WTC11 (cell line): ENCODE measurements at regions not wholly inside any gene's neighbourhood (a gene's known extent, or its start where the extent isn't known, plus 50 kb on each side); places are given as distances from the start of the nearest gene placed in this dataset.

Experiments
- ATAC-seq: fragments of 200-7000 bp; cut with Tn5 transposase; 2 replicates; pipeline ENCODE4 v1.10.0; 2021; ENCODE audit warnings: mild to moderate bottlenecking, moderate library complexity
- CTCF ChIA-PET: fragments of 300-600 bp; sonication (Branson Sonifier 250); formaldehyde crosslinking; loops from one replicate; lab custom pipeline; 2021; ENCODE audit warnings: antibody characterized with exemption; lab: Charles Lee
- POLR2A ChIA-PET: fragments of 350-600 bp; sonication (Branson Sonifier 250); formaldehyde crosslinking; loops from one replicate; lab custom pipeline; 2021; ENCODE audit warnings: antibody characterized with exemption; lab: Charles Lee
- DNase-seq: peaks from one replicate; pipeline ENCODE4 v3.0.0; 2021; ENCODE audit warnings: low spot score
- H3K27ac Mint-ChIP-seq: 2 replicates; pipeline ENCODE4 v1.8.0; 2021; ENCODE audit warnings: mixed read lengths
- H3K27me3 Mint-ChIP-seq: 2 replicates; pipeline ENCODE4 v1.8.0; 2021; ENCODE audit warnings: low read depth, mild to moderate bottlenecking, moderate library complexity, mixed read lengths
- H3K36me3 Mint-ChIP-seq: 2 replicates; pipeline ENCODE4 v1.8.0; 2021; ENCODE audit warnings: mixed read lengths
- H3K4me1 Mint-ChIP-seq: 2 replicates; pipeline ENCODE4 v1.8.0; 2022; ENCODE audit warnings: mixed read lengths
- H3K4me3 Mint-ChIP-seq: 2 replicates; pipeline ENCODE4 v1.8.0; 2021; ENCODE audit warnings: mild to moderate bottlenecking, moderate library complexity, mixed read lengths
- H3K9me3 Mint-ChIP-seq: 2 replicates; pipeline ENCODE4 v1.8.0; 2021; ENCODE audit warnings: mixed read lengths
- ELF4 ChIP-seq: sonication (generic); formaldehyde crosslinking; IDR thresholded peaks from 2 replicates; pipeline ENCODE4 v1.8.1; 2022; ENCODE audit warnings: low read depth, mild to moderate bottlenecking, moderate library complexity, missing genetic modification reagents
- GRHL2 ChIP-seq: fragments of 250-450 bp; sonication (Bioruptor Pico); IDR thresholded peaks from 2 replicates; pipeline ENCODE4 v1.8.0; 2022; ENCODE audit warnings: mild to moderate bottlenecking, moderate library complexity; ENCODE audit not compliant: insufficient replicate concordance, severe bottlenecking
- NFATC4 ChIP-seq: fragments of 250-450 bp; sonication (Bioruptor Pico); IDR thresholded peaks from 2 replicates; pipeline ENCODE4 v1.9.0; 2021; ENCODE audit warnings: mild to moderate bottlenecking
- NR2C2 ChIP-seq: sonication (generic); formaldehyde crosslinking; IDR thresholded peaks from 2 replicates; pipeline ENCODE4 v1.8.0; 2022; ENCODE audit warnings: mild to moderate bottlenecking, missing genetic modification reagents
- PRRX2 ChIP-seq: fragments of 250-450 bp; sonication (Bioruptor Pico); IDR thresholded peaks from 2 replicates; pipeline ENCODE4 v1.8.0; 2021; ENCODE audit warnings: mild to moderate bottlenecking
- SMAD4 ChIP-seq: sonication (generic); formaldehyde crosslinking; IDR thresholded peaks from 2 replicates; pipeline ENCODE4 v1.8.0; 2022; ENCODE audit warnings: mild to moderate bottlenecking, missing genetic modification reagents
- SP1 ChIP-seq: sonication (generic); formaldehyde crosslinking; conservative IDR thresholded peaks from 2 replicates; pipeline ENCODE4 v1.8.1; 2022; ENCODE audit warnings: missing genetic modification reagents
- ZNF232 ChIP-seq: sonication (generic); formaldehyde crosslinking; IDR thresholded peaks from 2 replicates; pipeline ENCODE4 v1.8.0; 2022; ENCODE audit warnings: mild to moderate bottlenecking, missing genetic modification reagents
- ZNF263 ChIP-seq: sonication (generic); formaldehyde crosslinking; IDR thresholded peaks from 2 replicates; pipeline ENCODE4 v1.8.1; 2022; ENCODE audit warnings: low read depth, mild to moderate bottlenecking, moderate library complexity, missing genetic modification reagents
- ZNF396 ChIP-seq: fragments of 250-450 bp; sonication (Bioruptor Pico); IDR thresholded peaks from 2 replicates; pipeline ENCODE4 v1.8.0; 2021; ENCODE audit warnings: mild to moderate bottlenecking, moderate library complexity, borderline replicate concordance
- ZNF423 ChIP-seq: fragments of 250-450 bp; sonication (Bioruptor Pico); IDR thresholded peaks from 2 replicates; pipeline ENCODE4 v2.1.2; 2022; ENCODE audit warnings: mild to moderate bottlenecking, moderate library complexity
- TF ChIP-seq, protein P1 (sequence below): fragments of 250-450 bp; sonication (Bioruptor Pico); IDR thresholded peaks from 2 replicates; pipeline ENCODE4 v1.9.0; 2021; ENCODE audit warnings: mild to moderate bottlenecking
- TF ChIP-seq, protein P2 (sequence below): fragments of 250-450 bp; sonication (Bioruptor Pico); conservative IDR thresholded peaks from 2 replicates; pipeline ENCODE4 v1.9.0; 2021; ENCODE audit warnings: mild to moderate bottlenecking
- TF ChIP-seq, protein P3 (sequence below): sonication (generic); formaldehyde crosslinking; IDR thresholded peaks from 2 replicates; pipeline ENCODE4 v1.8.0; 2022; ENCODE audit warnings: mild to moderate bottlenecking, missing genetic modification reagents
- TF ChIP-seq, protein P4 (sequence below): fragments of 250-450 bp; sonication (Bioruptor Pico); IDR thresholded peaks from 2 replicates; pipeline ENCODE4 v1.8.0; 2021; ENCODE audit warnings: mild to moderate bottlenecking
- TF ChIP-seq, protein P5 (sequence below): fragments of 250-450 bp; sonication (Bioruptor Pico); IDR thresholded peaks from 2 replicates; pipeline ENCODE4 v2.1.2; 2022; ENCODE audit warnings: mild to moderate bottlenecking, moderate library complexity
- TF ChIP-seq, protein P6 (sequence below): sonication (generic); formaldehyde crosslinking; IDR thresholded peaks from 2 replicates; pipeline ENCODE4 v1.8.1; 2022; ENCODE audit warnings: mild to moderate bottlenecking, missing genetic modification reagents, moderate library complexity, borderline replicate concordance
- TF ChIP-seq, protein P7 (sequence below): sonication (generic); formaldehyde crosslinking; IDR thresholded peaks from 2 replicates; pipeline ENCODE4 v1.8.1; 2022; ENCODE audit warnings: low read depth, missing genetic modification reagents, borderline replicate concordance
- TF ChIP-seq, protein P8 (sequence below): sonication (generic); formaldehyde crosslinking; conservative IDR thresholded peaks from 2 replicates; pipeline ENCODE4 v1.8.1; 2022; ENCODE audit warnings: mild to moderate bottlenecking, missing genetic modification reagents

DNA sequence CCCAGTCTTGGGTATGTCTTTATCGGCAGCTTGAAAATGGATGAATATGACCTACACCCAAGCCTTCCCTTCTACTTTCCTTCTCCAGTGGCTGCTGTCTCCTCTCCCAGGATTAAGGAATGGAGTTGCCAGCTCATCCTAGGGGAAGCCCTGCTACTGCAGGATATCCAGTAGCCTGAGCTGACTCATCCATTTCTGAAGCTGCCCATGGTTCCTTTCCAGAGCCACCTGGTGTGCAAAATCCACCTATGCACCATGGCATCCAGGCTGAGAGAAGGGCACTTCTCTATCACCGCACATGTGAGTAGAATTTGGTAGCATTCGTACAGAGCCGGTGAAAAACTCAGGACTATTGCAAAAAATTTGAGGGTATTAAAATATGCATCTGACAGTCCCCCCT lies 290.8 kb downstream of the YTHDC2 start:
- Mint-ChIP-seq H3K4me1 (peaks cover 7% of the 10 kb centered on the region), H3K4me3 (no peak overlapping the region), H3K36me3 (no peaks in the 10 kb centered on the region; the same call in 1 of the 2 replicates), H3K27ac (no peak overlapping the region), H3K9me3 (peaks cover 11% of the 10 kb centered on the region), H3K27me3 (no peaks in the 10 kb centered on the region)
- ChIA-PET CTCF (interaction anchor here (2.2 to 2.7 kb wide), 2 partner anchors 125 to 643 kb away, joined by 6 to 13 read pairs; no protein-coding TSS in a partner anchor), POLR2A (no interaction called here)
- ATAC-seq (no peak), DNase-seq (no peak)
- TF ChIP-seq, protein P1, sequence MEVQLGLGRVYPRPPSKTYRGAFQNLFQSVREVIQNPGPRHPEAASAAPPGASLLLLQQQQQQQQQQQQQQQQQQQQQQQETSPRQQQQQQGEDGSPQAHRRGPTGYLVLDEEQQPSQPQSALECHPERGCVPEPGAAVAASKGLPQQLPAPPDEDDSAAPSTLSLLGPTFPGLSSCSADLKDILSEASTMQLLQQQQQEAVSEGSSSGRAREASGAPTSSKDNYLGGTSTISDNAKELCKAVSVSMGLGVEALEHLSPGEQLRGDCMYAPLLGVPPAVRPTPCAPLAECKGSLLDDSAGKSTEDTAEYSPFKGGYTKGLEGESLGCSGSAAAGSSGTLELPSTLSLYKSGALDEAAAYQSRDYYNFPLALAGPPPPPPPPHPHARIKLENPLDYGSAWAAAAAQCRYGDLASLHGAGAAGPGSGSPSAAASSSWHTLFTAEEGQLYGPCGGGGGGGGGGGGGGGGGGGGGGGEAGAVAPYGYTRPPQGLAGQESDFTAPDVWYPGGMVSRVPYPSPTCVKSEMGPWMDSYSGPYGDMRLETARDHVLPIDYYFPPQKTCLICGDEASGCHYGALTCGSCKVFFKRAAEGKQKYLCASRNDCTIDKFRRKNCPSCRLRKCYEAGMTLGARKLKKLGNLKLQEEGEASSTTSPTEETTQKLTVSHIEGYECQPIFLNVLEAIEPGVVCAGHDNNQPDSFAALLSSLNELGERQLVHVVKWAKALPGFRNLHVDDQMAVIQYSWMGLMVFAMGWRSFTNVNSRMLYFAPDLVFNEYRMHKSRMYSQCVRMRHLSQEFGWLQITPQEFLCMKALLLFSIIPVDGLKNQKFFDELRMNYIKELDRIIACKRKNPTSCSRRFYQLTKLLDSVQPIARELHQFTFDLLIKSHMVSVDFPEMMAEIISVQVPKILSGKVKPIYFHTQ (CRISPR knock-in tag) = no peak
- TF ChIP-seq SMAD4 (CRISPR knock-in tag) = no peak
- TF ChIP-seq, protein P2, sequence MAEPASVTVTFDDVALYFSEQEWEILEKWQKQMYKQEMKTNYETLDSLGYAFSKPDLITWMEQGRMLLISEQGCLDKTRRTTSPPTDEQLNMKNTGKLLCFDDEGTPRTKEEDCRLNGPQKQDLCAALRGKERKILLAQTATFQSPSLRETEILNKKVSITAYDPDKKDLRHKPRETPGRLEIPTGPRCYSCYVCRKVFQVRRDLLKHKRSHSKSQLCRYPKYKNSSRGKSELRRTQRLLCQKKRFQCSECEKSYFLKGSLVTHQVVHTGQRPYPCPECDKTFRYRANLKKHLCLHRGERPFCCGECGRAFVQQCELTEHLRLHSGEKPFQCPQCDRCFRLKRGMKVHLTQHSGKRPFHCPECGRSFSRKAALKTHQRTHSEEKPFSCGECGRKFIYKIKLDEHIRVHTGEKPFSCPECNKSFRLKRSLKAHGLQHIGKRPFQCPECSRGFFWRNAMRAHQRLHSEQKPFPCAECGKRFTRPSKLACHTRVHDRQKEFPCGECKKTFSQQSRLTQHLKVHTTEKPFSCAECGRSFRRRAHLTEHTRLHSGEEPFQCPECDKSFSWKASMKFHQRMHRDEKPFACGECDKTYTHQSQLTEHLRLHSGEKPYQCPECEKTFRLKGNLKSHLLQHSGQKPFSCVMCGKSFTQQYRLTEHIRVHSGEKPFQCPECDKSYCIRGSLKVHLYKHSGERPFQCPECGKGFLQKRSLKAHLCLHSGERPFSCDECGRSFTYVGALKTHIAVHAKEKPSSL (CRISPR knock-in tag) = no peak
- TF ChIP-seq, protein P3, sequence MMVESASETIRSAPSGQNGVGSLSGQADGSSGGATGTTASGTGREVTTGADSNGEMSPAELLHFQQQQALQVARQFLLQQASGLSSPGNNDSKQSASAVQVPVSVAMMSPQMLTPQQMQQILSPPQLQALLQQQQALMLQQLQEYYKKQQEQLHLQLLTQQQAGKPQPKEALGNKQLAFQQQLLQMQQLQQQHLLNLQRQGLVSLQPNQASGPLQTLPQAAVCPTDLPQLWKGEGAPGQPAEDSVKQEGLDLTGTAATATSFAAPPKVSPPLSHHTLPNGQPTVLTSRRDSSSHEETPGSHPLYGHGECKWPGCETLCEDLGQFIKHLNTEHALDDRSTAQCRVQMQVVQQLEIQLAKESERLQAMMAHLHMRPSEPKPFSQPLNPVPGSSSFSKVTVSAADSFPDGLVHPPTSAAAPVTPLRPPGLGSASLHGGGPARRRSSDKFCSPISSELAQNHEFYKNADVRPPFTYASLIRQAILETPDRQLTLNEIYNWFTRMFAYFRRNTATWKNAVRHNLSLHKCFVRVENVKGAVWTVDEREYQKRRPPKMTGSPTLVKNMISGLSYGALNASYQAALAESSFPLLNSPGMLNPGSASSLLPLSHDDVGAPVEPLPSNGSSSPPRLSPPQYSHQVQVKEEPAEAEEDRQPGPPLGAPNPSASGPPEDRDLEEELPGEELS (CRISPR knock-in tag) = no peak
- no peak for TF ChIP-seq ZNF263

DNA sequence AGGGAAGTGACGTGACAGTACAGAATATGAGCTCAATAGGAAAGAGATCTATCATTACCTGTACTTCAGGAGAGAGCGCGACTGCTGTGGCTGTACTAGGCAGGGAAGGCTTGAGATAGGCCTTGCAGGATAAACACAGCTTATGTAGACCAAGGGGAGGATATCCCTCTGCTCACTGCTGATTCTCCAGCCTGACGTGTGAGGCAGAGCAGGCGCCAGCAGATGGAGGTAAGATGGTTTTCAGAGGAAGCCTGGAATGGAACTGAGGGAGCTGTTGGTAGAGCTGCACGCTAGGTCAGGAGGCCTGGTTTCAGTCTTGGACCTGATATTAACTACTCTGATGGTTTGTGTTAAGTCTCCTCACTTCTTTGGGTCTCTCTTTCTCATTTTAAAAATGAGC lies 291.4 kb downstream of the YTHDC2 start:
- Mint-ChIP-seq H3K27me3 (no peaks in the 10 kb centered on the region), H3K27ac (no peak overlapping the region), H3K36me3 (no peaks in the 10 kb centered on the region; the same call in 1 of the 2 replicates), H3K4me3 (no peak overlapping the region), H3K4me1 (peaks cover 9% of the 10 kb centered on the region), H3K9me3 (peaks cover 7% of the 10 kb centered on the region)
- no peak for DNase-seq
- CTCF ChIA-PET = interaction anchor here (0.9 to 2.7 kb wide), 4 partner anchors 125 to 643 kb away, joined by 3 to 13 read pairs (median 4); no protein-coding TSS in a partner anchor
- POLR2A ChIA-PET = no interaction called here
- ATAC-seq = peak; percentile 65
- TF ChIP-seq, protein P4, sequence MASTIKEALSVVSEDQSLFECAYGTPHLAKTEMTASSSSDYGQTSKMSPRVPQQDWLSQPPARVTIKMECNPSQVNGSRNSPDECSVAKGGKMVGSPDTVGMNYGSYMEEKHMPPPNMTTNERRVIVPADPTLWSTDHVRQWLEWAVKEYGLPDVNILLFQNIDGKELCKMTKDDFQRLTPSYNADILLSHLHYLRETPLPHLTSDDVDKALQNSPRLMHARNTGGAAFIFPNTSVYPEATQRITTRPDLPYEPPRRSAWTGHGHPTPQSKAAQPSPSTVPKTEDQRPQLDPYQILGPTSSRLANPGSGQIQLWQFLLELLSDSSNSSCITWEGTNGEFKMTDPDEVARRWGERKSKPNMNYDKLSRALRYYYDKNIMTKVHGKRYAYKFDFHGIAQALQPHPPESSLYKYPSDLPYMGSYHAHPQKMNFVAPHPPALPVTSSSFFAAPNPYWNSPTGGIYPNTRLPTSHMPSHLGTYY (CRISPR knock-in tag) = no peak
- TF ChIP-seq, protein P5, sequence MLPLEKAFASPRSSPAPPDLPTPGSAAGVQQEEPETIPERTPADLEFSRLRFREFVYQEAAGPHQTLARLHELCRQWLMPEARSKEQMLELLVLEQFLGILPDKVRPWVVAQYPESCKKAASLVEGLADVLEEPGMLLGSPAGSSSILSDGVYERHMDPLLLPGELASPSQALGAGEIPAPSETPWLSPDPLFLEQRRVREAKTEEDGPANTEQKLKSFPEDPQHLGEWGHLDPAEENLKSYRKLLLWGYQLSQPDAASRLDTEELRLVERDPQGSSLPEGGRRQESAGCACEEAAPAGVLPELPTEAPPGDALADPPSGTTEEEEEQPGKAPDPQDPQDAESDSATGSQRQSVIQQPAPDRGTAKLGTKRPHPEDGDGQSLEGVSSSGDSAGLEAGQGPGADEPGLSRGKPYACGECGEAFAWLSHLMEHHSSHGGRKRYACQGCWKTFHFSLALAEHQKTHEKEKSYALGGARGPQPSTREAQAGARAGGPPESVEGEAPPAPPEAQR (CRISPR knock-in tag) = no peak
- TF ChIP-seq, protein P6, sequence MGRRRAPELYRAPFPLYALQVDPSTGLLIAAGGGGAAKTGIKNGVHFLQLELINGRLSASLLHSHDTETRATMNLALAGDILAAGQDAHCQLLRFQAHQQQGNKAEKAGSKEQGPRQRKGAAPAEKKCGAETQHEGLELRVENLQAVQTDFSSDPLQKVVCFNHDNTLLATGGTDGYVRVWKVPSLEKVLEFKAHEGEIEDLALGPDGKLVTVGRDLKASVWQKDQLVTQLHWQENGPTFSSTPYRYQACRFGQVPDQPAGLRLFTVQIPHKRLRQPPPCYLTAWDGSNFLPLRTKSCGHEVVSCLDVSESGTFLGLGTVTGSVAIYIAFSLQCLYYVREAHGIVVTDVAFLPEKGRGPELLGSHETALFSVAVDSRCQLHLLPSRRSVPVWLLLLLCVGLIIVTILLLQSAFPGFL (CRISPR knock-in tag) = no peak
- TF ChIP-seq SP1 (CRISPR knock-in tag) (no peak), PRRX2 (CRISPR knock-in tag) (no peak), ZNF396 (CRISPR knock-in tag) (no peak), ZNF232 (no peak), NFATC4 (CRISPR knock-in tag) (no peak), GRHL2 (no peak), ZNF423 (no peak), ELF4 (CRISPR knock-in tag) (no peak), NR2C2 (CRISPR knock-in tag) (no peak)
- TF ChIP-seq, protein P7, sequence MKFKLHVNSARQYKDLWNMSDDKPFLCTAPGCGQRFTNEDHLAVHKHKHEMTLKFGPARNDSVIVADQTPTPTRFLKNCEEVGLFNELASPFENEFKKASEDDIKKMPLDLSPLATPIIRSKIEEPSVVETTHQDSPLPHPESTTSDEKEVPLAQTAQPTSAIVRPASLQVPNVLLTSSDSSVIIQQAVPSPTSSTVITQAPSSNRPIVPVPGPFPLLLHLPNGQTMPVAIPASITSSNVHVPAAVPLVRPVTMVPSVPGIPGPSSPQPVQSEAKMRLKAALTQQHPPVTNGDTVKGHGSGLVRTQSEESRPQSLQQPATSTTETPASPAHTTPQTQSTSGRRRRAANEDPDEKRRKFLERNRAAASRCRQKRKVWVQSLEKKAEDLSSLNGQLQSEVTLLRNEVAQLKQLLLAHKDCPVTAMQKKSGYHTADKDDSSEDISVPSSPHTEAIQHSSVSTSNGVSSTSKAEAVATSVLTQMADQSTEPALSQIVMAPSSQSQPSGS = no peak
- TF ChIP-seq, protein P8, sequence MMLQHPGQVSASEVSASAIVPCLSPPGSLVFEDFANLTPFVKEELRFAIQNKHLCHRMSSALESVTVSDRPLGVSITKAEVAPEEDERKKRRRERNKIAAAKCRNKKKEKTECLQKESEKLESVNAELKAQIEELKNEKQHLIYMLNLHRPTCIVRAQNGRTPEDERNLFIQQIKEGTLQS = no peak
- TF ChIP-seq, protein P2 (CRISPR knock-in tag) = no peak
